HepG2 (cell line): ENCODE measurements at regions not wholly inside any gene's neighbourhood (a gene's known extent, or its start where the extent isn't known, plus 50 kb on each side); places are given as distances from the start of the nearest gene placed in this dataset.

Source experiments
- ATAC-seq: fragments of 200-7000 bp; cut with Tn5 transposase; 3 replicates; pipeline ENCODE4 v1.9.1; 2020; ENCODE audit warnings: mild to moderate bottlenecking, moderate library complexity
- BruUV-seq: library from RNA; stranded (reverse); fragments of 400-500 nt; replicated peaks from 2 replicates; lab custom pipeline; 2021; lab: Mats Ljungman, UMichigan
- CTCF ChIA-PET: fragments of 300-600 bp; formaldehyde crosslinking; extraction: SDS; loops from one replicate; lab custom pipeline; 2021; ENCODE audit warnings: low total read pairs, inconsistent platforms, low intra/inter-chr PET ratio; lab: Yijun Ruan, JAX
- POLR2A ChIA-PET: fragments of 350-600 bp; sonication (Branson Sonifier 250); formaldehyde crosslinking; loops from one replicate; lab custom pipeline; 2020; ENCODE audit warnings: antibody characterized with exemption, inconsistent platforms; lab: Yijun Ruan, JAX
- DNase-seq: peaks from one replicate; pipeline ENCODE4 v3.0.0-alpha.2; 2015; ENCODE audit warnings: low spot score
- FAIRE-seq: peaks from 3 replicates; lab custom pipeline; 2011; peaks lifted over from hg19 to GRCh38; lab: Jason Lieb, UNC
- H2AFZ ChIP-seq: one replicate; pipeline ENCODE4 v1.6.1; 2011; ENCODE audit warnings: low read length, inconsistent platforms
- H3K27ac ChIP-seq: fragments of 300-600 bp; 3 replicates; pipeline ENCODE4 v1.8.0; 2011; ENCODE audit warnings: mixed run types, mild to moderate bottlenecking, mixed read lengths, low read length, inconsistent platforms; ENCODE audit not compliant: insufficient read depth; ENCODE audit errors: extremely low read length
- H3K27me3 ChIP-seq, 2 experiments: fragments of 200-600 bp in 1 of 2; 2 replicates in 1 of 2; 3 replicates in 1 of 2; pipeline versions ENCODE4 v1.6.0 to v1.8.0; 2011; ENCODE audit warnings: low read length in 2 of 2, mild to moderate bottlenecking in 2 of 2, moderate library complexity in 2 of 2, inconsistent platforms in 1 of 2; ENCODE audit not compliant: insufficient read depth in 2 of 2, control insufficient read depth in 1 of 2
- H3K36me3 ChIP-seq, 2 experiments: fragments of 200-600 bp in 1 of 2; replicated peaks in 1 of 2; 2 replicates in 1 of 2; 3 replicates in 1 of 2; pipeline versions ENCODE4 v1.5.1 to v1.8.0; 2011; ENCODE audit warnings: low read length in 2 of 2, inconsistent platforms in 1 of 2; ENCODE audit not compliant: insufficient read depth in 2 of 2, control insufficient read depth in 1 of 2
- H3K4me1 ChIP-seq: 2 replicates; pipeline ENCODE4 v1.5.1; 2012; ENCODE audit warnings: low read length, inconsistent platforms; ENCODE audit not compliant: insufficient read depth
- H3K4me2 ChIP-seq: 2 replicates; pipeline ENCODE4 v1.6.0; 2011; ENCODE audit warnings: low read depth, low read length, inconsistent platforms
- H3K4me3 ChIP-seq, 3 experiments: fragments of 200-600 bp in 1 of 3; sonication (generic), shearing (Covaris generic) in 1 of 3; replicated peaks in 1 of 3; 2 replicates each; pipeline ENCODE4 v1.5.1; 2011 to 2016; ENCODE audit warnings: low read length in 3 of 3, inconsistent platforms in 2 of 3, low read depth in 2 of 3, mild to moderate bottlenecking in 2 of 3, control low read depth in 1 of 3, mixed read lengths in 1 of 3; ENCODE audit not compliant: insufficient read depth in 1 of 3
- H3K79me2 ChIP-seq: one replicate; pipeline ENCODE4 v1.6.1; 2011; ENCODE audit warnings: low read length, inconsistent platforms; ENCODE audit not compliant: insufficient read depth
- H3K9ac ChIP-seq: 2 replicates; pipeline ENCODE4 v1.6.0; 2011; ENCODE audit warnings: mild to moderate bottlenecking, low read depth, low read length, inconsistent platforms; ENCODE audit not compliant: insufficient read depth
- H3K9me3 ChIP-seq: 2 replicates; pipeline ENCODE4 v1.5.1; 2012; ENCODE audit warnings: mild to moderate bottlenecking, low read length
- H4K20me1 ChIP-seq: 2 replicates; pipeline ENCODE4 v1.6.0; 2011; ENCODE audit warnings: inconsistent platforms, mild to moderate bottlenecking, low read length, moderate library complexity; ENCODE audit not compliant: insufficient read depth
- AHR ChIP-seq: IDR thresholded peaks from 2 replicates; pipeline ENCODE4 v1.6.1; 2018; ENCODE audit warnings: missing genetic modification reagents, missing compliant biosample characterization
- KDM3A ChIP-seq: IDR thresholded peaks from 2 replicates; pipeline ENCODE4 v1.6.1; 2018; ENCODE audit warnings: low read depth, missing compliant biosample characterization
- MZF1 ChIP-seq: sonication (generic); formaldehyde crosslinking; IDR thresholded peaks from 2 replicates; pipeline ENCODE4 v1.8.1; 2023; ENCODE audit warnings: mild to moderate bottlenecking, missing genetic modification reagents, borderline replicate concordance
- SMYD3 ChIP-seq: sonication (generic); formaldehyde crosslinking; IDR thresholded peaks from 2 replicates; pipeline ENCODE4 v1.8.1; 2023; ENCODE audit warnings: mild to moderate bottlenecking, missing genetic modification reagents
- SOX13 ChIP-seq, 3 experiments: fragments of 450-650 bp in 1 of 3; sonication (generic) in 1 of 3; formaldehyde crosslinking in 1 of 3; IDR thresholded peaks in 2 of 3; conservative IDR thresholded peaks in 1 of 3; 2 replicates each; pipeline versions ENCODE4 v1.5.0 to v1.6.1; 2016 to 2020; ENCODE audit warnings: antibody characterized with exemption in 1 of 3, mild to moderate bottlenecking in 1 of 3, missing compliant biosample characterization in 1 of 3, missing genetic modification reagents in 1 of 3, moderate library complexity in 1 of 3
- SP2 ChIP-seq: sonication (generic); formaldehyde crosslinking; IDR thresholded peaks from 2 replicates; pipeline ENCODE4 v1.5.1; 2020; ENCODE audit warnings: mild to moderate bottlenecking, missing genetic modification reagents
- ZC3H13 ChIP-seq: sonication (generic); formaldehyde crosslinking; IDR thresholded peaks from 2 replicates; pipeline ENCODE4 v1.8.1; 2023; ENCODE audit warnings: mild to moderate bottlenecking, missing genetic modification reagents, moderate library complexity
- ZC3H4 ChIP-seq: sonication (generic); formaldehyde crosslinking; IDR thresholded peaks from 2 replicates; pipeline ENCODE4 v1.4.0; 2020; ENCODE audit warnings: missing genetic modification reagents, borderline replicate concordance
- ZFP90 ChIP-seq: sonication (generic); formaldehyde crosslinking; IDR thresholded peaks from 2 replicates; pipeline ENCODE4 v1.8.0; 2022; ENCODE audit warnings: missing genetic modification reagents, mild to moderate bottlenecking, inconsistent platforms, borderline replicate concordance
- ZNF121 ChIP-seq: sonication (generic); formaldehyde crosslinking; IDR thresholded peaks from 2 replicates; pipeline ENCODE4 v1.5.0; 2020; ENCODE audit warnings: mild to moderate bottlenecking, missing genetic modification reagents
- ZNF143 ChIP-seq: sonication (generic); formaldehyde crosslinking; IDR thresholded peaks from 2 replicates; pipeline ENCODE4 v1.4.0; 2020; ENCODE audit warnings: missing genetic modification reagents
- ZNF484 ChIP-seq: sonication (generic); formaldehyde crosslinking; IDR thresholded peaks from 2 replicates; pipeline ENCODE4 v1.5.1; 2020; ENCODE audit warnings: mild to moderate bottlenecking, low read depth, missing genetic modification reagents, borderline replicate concordance
- ZNF530 ChIP-seq: sonication (generic); formaldehyde crosslinking; IDR thresholded peaks from 2 replicates; pipeline ENCODE4 v1.5.0; 2020; ENCODE audit warnings: low read depth, mild to moderate bottlenecking, missing genetic modification reagents
- ZNF678 ChIP-seq: sonication (generic); formaldehyde crosslinking; IDR thresholded peaks from 2 replicates; pipeline ENCODE4 v1.4.0; 2020; ENCODE audit warnings: mild to moderate bottlenecking, missing genetic modification reagents
- ZNF790 ChIP-seq: sonication (generic); formaldehyde crosslinking; IDR thresholded peaks from 2 replicates; pipeline ENCODE4 v1.8.0; 2022; ENCODE audit warnings: missing genetic modification reagents, mild to moderate bottlenecking, borderline replicate concordance
- ZNF792 ChIP-seq: IDR thresholded peaks from 2 replicates; pipeline ENCODE4 v1.6.1; 2016
- WGBS: methylation state at CpG from one replicate; pipeline ENCODE4 v1.1.6; 2017; ENCODE audit warnings: low lambda C conversion rate; 5-methylcytosine and 5-hydroxymethylcytosine counted together
- in situ Hi-C: cut with HindIII; loops from 2 replicates; pipeline ENCODE4 v1.10.0; 2017; ENCODE audit warnings: low pct_unique_long_range_greater_than_20kb; ENCODE audit not compliant: extremely low pct_ligation_motif_present
- intact Hi-C: fragments of 100-400 bp; cut with micrococcal nuclease; formaldehyde crosslinking; loops from one replicate; pipeline ENCODE4 v1.10.0; 2022; ENCODE audit not compliant: unreplicated experiment
- TF ChIP-seq, protein P1 (sequence below): sonication (generic); formaldehyde crosslinking; IDR thresholded peaks from 2 replicates; pipeline ENCODE4 v1.8.0; 2023; ENCODE audit warnings: mild to moderate bottlenecking, missing genetic modification reagents
- TF ChIP-seq, protein P2 (sequence below): sonication (generic); formaldehyde crosslinking; IDR thresholded peaks from 2 replicates; pipeline ENCODE4 v1.4.0; 2020; ENCODE audit warnings: missing genetic modification reagents

GRCh38 chr13:105871326-105871725, 664.1 kb downstream of the EFNB2 start:
- in situ Hi-C loops = no loop called here
- H3K9me3 ChIP-seq = peaks cover 4% of the 10 kb centered on the region; the same call in 1 of the 2 replicates
- CTCF ChIA-PET = no interaction called here
- 0% methylated on average over 2 of the region's 2 CpGs for WGBS
- DNase-seq = no peak
- H3K27me3 ChIP-seq = no peaks in the 10 kb centered on the region
- no peak overlapping the region for H3K27ac ChIP-seq
- H3K4me3 ChIP-seq = no peak overlapping the region
- H3K4me2 ChIP-seq = no peak overlapping the region
- intact Hi-C loops = no loop called here
- no peak overlapping the region for H2AFZ ChIP-seq
- TF ChIP-seq ZFP90 (CRISPR knock-in tag) (no peak), ZNF143 (no peak), KDM3A (CRISPR knock-in tag) (no peak), AHR (no peak), ZNF530 (CRISPR knock-in tag) (no peak), ZNF792 (CRISPR knock-in tag) (no peak), SOX13 (IDR thresholded peaks at IDR 0.05) (no peak), SOX13 (CRISPR knock-in tag; conservative IDR thresholded peaks at IDR 0.05 in 1 of 2, IDR thresholded peaks at IDR 0.05 in 1 of 2) (no peak), ZNF484 (CRISPR knock-in tag) (no peak)
- TF ChIP-seq, all 625 proteins: peak for 0
- H3K79me2 ChIP-seq = no peaks in the 10 kb centered on the region
- FAIRE-seq = no peak
- H3K36me3 ChIP-seq = no peaks in the 10 kb centered on the region
- no peak for ATAC-seq
- no peaks in the 10 kb centered on the region for H4K20me1 ChIP-seq
- no TSS peak for BruUV-seq
- H3K4me1 ChIP-seq = no peaks in the 10 kb centered on the region
- POLR2A ChIA-PET = no interaction called here
- H3K9ac ChIP-seq = no peak overlapping the region

- Histone ChIP-seq H3K4me2 (no peak overlapping the region), H3K36me3 (no peaks in the 10 kb centered on the region), H3K4me3 (no peak overlapping the region), H4K20me1 (no peaks in the 10 kb centered on the region), H3K9me3 (peaks cover 17% of the 10 kb centered on the region), H3K79me2 (no peaks in the 10 kb centered on the region), H3K9ac (no peak overlapping the region), H3K4me1 (no peaks in the 10 kb centered on the region), H3K27ac (no peak overlapping the region), H2AFZ (no peak overlapping the region), H3K27me3 (no peaks in the 10 kb centered on the region)
- WGBS = 62% methylated on average over 5 of the region's 5 CpGs
- intact Hi-C loops = no loop called here
- in situ Hi-C loops = no loop called here
- no peak for FAIRE-seq
- ChIA-PET CTCF (no interaction called here), POLR2A (no interaction called here)
- no TSS peak for BruUV-seq
- ATAC-seq = no peak
- TF ChIP-seq SMYD3 (CRISPR knock-in tag) (no peak), SP2 (CRISPR knock-in tag) (no peak), ZNF678 (no peak), ZNF790 (CRISPR knock-in tag) (no peak), ZC3H4 (CRISPR knock-in tag) (no peak), ZNF121 (no peak), ZC3H13 (CRISPR knock-in tag) (no peak), MZF1 (CRISPR knock-in tag) (no peak)
- TF ChIP-seq, protein P1, sequence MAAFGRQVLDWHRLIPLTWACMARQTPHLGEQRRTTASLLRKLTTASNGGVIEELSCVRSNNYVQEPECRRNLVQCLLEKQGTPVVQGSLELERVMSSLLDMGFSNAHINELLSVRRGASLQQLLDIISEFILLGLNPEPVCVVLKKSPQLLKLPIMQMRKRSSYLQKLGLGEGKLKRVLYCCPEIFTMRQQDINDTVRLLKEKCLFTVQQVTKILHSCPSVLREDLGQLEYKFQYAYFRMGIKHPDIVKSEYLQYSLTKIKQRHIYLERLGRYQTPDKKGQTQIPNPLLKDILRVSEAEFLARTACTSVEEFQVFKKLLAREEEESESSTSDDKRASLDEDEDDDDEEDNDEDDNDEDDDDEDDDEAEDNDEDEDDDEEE (CRISPR knock-in tag) = no peak
- TF ChIP-seq, protein P2, sequence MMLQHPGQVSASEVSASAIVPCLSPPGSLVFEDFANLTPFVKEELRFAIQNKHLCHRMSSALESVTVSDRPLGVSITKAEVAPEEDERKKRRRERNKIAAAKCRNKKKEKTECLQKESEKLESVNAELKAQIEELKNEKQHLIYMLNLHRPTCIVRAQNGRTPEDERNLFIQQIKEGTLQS (CRISPR knock-in tag) = no peak
- DNase-seq = no peak
Observed at GRCh38 chr13:105863300-105863920, 672.1 kb downstream of the EFNB2 start.
